Effector memory CD4-positive, alpha-beta T cell (primary cell): ENCODE measurements at regions not wholly inside any gene's neighbourhood (a gene's known extent, or its start where the extent isn't known, plus 50 kb on each side); places are given as distances from the start of the nearest gene placed in this dataset.

Experiments
- DNase-seq, 3 donors: peaks; one replicate each; pipeline ENCODE4 v3.0.0-alpha.2; 2020
- H3K27ac ChIP-seq: 2 replicates; pipeline ENCODE4 v1.7.0; 2013; ENCODE audit warnings: mild to moderate bottlenecking, low read length, moderate library complexity; ENCODE audit not compliant: insufficient read depth, poor library complexity, severe bottlenecking
- H3K27me3 ChIP-seq: replicated peaks from 2 replicates; pipeline ENCODE4 v1.7.0; 2013; ENCODE audit warnings: mild to moderate bottlenecking, low read length; ENCODE audit not compliant: insufficient read depth, control insufficient read depth, poor library complexity, severe bottlenecking
- H3K36me3 ChIP-seq: 2 replicates; pipeline ENCODE4 v1.7.0; 2013; ENCODE audit warnings: mild to moderate bottlenecking, low read length, moderate library complexity; ENCODE audit not compliant: control insufficient read depth, insufficient read depth
- H3K4me1 ChIP-seq: 2 replicates; pipeline ENCODE4 v1.7.0; 2013; ENCODE audit warnings: low read length, mild to moderate bottlenecking; ENCODE audit not compliant: control insufficient read depth, insufficient read depth, poor library complexity, severe bottlenecking
- H3K4me3 ChIP-seq: 2 replicates; pipeline ENCODE4 v1.7.0; 2013; ENCODE audit warnings: low read length, low read depth, mild to moderate bottlenecking; ENCODE audit not compliant: insufficient read depth, poor library complexity, severe bottlenecking
- H3K9me3 ChIP-seq: 2 replicates; pipeline ENCODE4 v1.7.0; 2013; ENCODE audit warnings: mild to moderate bottlenecking, low read length, moderate library complexity; ENCODE audit not compliant: control insufficient read depth

GRCh38 chr2:190807886-190808285 lies 72.7 kb upstream of the GLS start:
- H3K36me3 ChIP-seq: no peaks in the 10 kb centered on the region
- no peak overlapping the region for H3K4me3 ChIP-seq
- no peak overlapping the region for H3K27ac ChIP-seq
- H3K9me3 ChIP-seq: no peaks in the 10 kb centered on the region
- DNase-seq: no peak
- H3K27me3 ChIP-seq: no peaks in the 10 kb centered on the region
- no peaks in the 10 kb centered on the region for H3K4me1 ChIP-seq

- Histone ChIP-seq H3K36me3 (no peaks in the 10 kb centered on the region), H3K27ac (no peak overlapping the region), H3K4me1 (no peaks in the 10 kb centered on the region), H3K9me3 (no peaks in the 10 kb centered on the region), H3K4me3 (no peak overlapping the region), H3K27me3 (no peaks in the 10 kb centered on the region)
- no peak for DNase-seq
Observed at GRCh38 chr2:190809139-190809764, 71.4 kb upstream of the GLS start.

- H3K27me3 ChIP-seq: no peaks in the 10 kb centered on the region
- H3K4me1 ChIP-seq: no peaks in the 10 kb centered on the region
- no peak overlapping the region for H3K27ac ChIP-seq
- H3K9me3 ChIP-seq: no peaks in the 10 kb centered on the region
- no peak for DNase-seq
- no peak overlapping the region for H3K4me3 ChIP-seq
- H3K36me3 ChIP-seq: no peaks in the 10 kb centered on the region
Observed at GRCh38 chr2:190809876-190810525, 70.6 kb upstream of the GLS start.

DNA sequence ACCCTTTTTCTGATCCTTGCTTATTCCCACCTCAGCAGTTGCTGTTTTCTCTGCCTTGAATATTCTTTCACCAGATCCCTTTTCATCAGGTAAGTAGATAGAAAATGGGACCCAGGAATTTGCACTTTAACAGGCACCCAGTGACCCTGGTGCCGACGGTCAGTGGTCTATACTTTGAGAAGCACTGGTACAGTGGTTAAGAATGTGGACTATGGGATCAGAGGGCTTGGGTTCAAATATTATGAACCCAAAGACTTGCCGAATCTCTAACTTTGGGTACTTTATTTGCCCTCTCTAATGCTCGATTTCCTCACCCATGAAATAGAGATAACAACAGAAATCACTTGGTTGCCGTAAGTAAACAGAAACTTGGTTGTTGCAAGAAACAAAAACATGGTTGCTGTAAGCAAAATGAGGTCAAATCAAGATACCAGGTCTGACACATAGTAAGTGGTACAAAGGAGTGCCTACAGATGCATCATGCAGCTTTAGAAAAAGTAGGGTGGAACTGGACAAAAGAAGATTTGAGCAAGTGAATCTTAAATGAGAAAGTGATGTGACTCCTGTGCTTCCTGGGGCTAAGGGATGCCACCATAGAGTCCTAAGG lies 69.5 kb upstream of the GLS start:
- no peaks in the 10 kb centered on the region for H3K9me3 ChIP-seq
- no peak overlapping the region for H3K4me3 ChIP-seq
- H3K27ac ChIP-seq: no peak overlapping the region
- H3K36me3 ChIP-seq: no peaks in the 10 kb centered on the region
- H3K4me1 ChIP-seq: no peaks in the 10 kb centered on the region
- no peak for DNase-seq
- no peaks in the 10 kb centered on the region for H3K27me3 ChIP-seq

DNA sequence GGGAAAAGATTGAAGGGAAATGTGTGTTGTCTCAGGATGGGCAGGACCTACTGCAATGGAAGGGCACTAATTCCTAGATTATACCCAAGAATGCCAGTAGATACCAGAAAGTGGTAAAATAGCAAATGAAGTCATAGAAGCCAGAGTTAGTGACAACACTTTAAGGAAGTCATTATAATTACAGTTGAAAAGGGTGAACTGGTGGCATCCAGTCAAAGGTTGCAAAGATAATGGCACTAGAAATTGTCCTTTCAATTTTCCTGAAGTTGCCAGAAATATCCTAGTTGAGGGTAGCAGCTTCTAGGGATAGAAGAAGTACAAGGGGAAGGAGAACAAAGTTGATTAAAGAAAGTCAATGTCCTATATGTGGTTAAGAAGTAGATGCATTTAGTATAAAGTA lies 68.8 kb upstream of the GLS start:
- H3K9me3 ChIP-seq: no peaks in the 10 kb centered on the region
- H3K36me3 ChIP-seq: no peaks in the 10 kb centered on the region
- no peaks in the 10 kb centered on the region for H3K4me1 ChIP-seq
- no peaks in the 10 kb centered on the region for H3K27me3 ChIP-seq
- DNase-seq: no peak
- H3K27ac ChIP-seq: no peak overlapping the region
- H3K4me3 ChIP-seq: no peak overlapping the region

- no peaks in the 10 kb centered on the region for H3K36me3 ChIP-seq
- H3K9me3 ChIP-seq: no peaks in the 10 kb centered on the region
- H3K27me3 ChIP-seq: no peaks in the 10 kb centered on the region
Observed at GRCh38 chr2:190812506-190813294, 67.9 kb upstream of the GLS start.

GRCh38 chr2:190815226-190815625 lies 65.4 kb upstream of the GLS start:
- Histone ChIP-seq H3K9me3 (no peaks in the 10 kb centered on the region), H3K4me3 (no peak overlapping the region)

More at GRCh38 chr2:190812506-190813294, 67.9 kb upstream of the GLS start:
- Histone ChIP-seq H3K27ac (no peak overlapping the region), H3K4me3 (no peak overlapping the region), H3K4me1 (no peaks in the 10 kb centered on the region)
- no peak for DNase-seq

GRCh38 chr2:190817082-190817481 lies 63.5 kb upstream of the GLS start:
- Histone ChIP-seq H3K9me3 (no peaks in the 10 kb centered on the region), H3K4me3 (no peak overlapping the region), H3K4me1 (no peaks in the 10 kb centered on the region), H3K27ac (no peak overlapping the region), H3K27me3 (no peaks in the 10 kb centered on the region), H3K36me3 (no peaks in the 10 kb centered on the region)
- no peak for DNase-seq

More at GRCh38 chr2:190815226-190815625, 65.4 kb upstream of the GLS start:
- no peaks in the 10 kb centered on the region for H3K36me3 ChIP-seq
- no peak for DNase-seq
- no peaks in the 10 kb centered on the region for H3K27me3 ChIP-seq
- no peak overlapping the region for H3K27ac ChIP-seq
- no peaks in the 10 kb centered on the region for H3K4me1 ChIP-seq

GRCh38 chr2:190819840-190820301 lies 60.8 kb upstream of the GLS start:
- no peak for DNase-seq
- Histone ChIP-seq H3K4me1 (no peaks in the 10 kb centered on the region), H3K4me3 (no peak overlapping the region), H3K9me3 (no peaks in the 10 kb centered on the region), H3K27me3 (no peaks in the 10 kb centered on the region), H3K36me3 (no peaks in the 10 kb centered on the region), H3K27ac (no peak overlapping the region)
